GM03348 (cell line): ENCODE measurements at regions not wholly inside any gene's neighbourhood (a gene's known extent, or its start where the extent isn't known, plus 50 kb on each side); places are given as distances from the start of the nearest gene placed in this dataset.

ENCODE experiments used
- DNase-seq: peaks from one replicate; pipeline ENCODE4 v3.0.0; 2012; ENCODE audit warnings: low spot score

- DNase-seq: no peak
Observed at GRCh38 chr11:70725739-70726138, 327.4 kb downstream of the CTTN start.

- DNase-seq: no peak
Observed at GRCh38 chr11:70727021-70727420, 328.7 kb downstream of the CTTN start.

GRCh38 chr11:70727899-70728620 lies 329.7 kb downstream of the CTTN start:
- DNase-seq: no peak

GRCh38 chr11:70729949-70730348 lies 331.6 kb downstream of the CTTN start:
- DNase-seq: no peak

GRCh38 chr11:70730411-70730810 lies 332.1 kb downstream of the CTTN start:
- no peak for DNase-seq

GRCh38 chr11:70731271-70732022 lies 333.1 kb downstream of the CTTN start:
- no peak for DNase-seq

GRCh38 chr11:70732023-70732880 lies 333.9 kb downstream of the CTTN start:
- DNase-seq: no peak

GRCh38 chr11:70732881-70733196 lies 334.5 kb downstream of the CTTN start:
- no peak for DNase-seq

GRCh38 chr11:70733327-70734325 lies 335.3 kb downstream of the CTTN start:
- no peak for DNase-seq

GRCh38 chr11:70734379-70734778 lies 336.1 kb downstream of the CTTN start:
- no peak for DNase-seq

GRCh38 chr11:70734911-70735310 lies 336.6 kb downstream of the CTTN start:
- DNase-seq: no peak

- DNase-seq: no peak
Observed at GRCh38 chr11:70735976-70736375, 337.6 kb downstream of the CTTN start.

- DNase-seq: no peak
Observed at GRCh38 chr11:70736461-70736860, 338.1 kb downstream of the CTTN start.

- no peak for DNase-seq
Observed at GRCh38 chr11:70736937-70737640, 338.8 kb downstream of the CTTN start.

- DNase-seq: no peak
Observed at GRCh38 chr11:70737816-70738630, 339.7 kb downstream of the CTTN start.

GRCh38 chr11:70738661-70739060 lies 340.3 kb downstream of the CTTN start:
- no peak for DNase-seq

GRCh38 chr11:70739091-70739490 lies 340.8 kb downstream of the CTTN start:
- DNase-seq: no peak

- DNase-seq: no peak
Observed at GRCh38 chr11:70739811-70740487, 341.6 kb downstream of the CTTN start.

- DNase-seq: no peak
Observed at GRCh38 chr11:70740488-70740851, 342.1 kb downstream of the CTTN start.

GRCh38 chr11:70741085-70741484 lies 342.8 kb downstream of the CTTN start:
- DNase-seq: no peak
